NCI-H1105 treated with DMSO at 0.1 percent for 48 hours (cell line): ENCODE measurements at regions not wholly inside any gene's neighbourhood (a gene's known extent, or its start where the extent isn't known, plus 50 kb on each side); places are given as distances from the start of the nearest gene placed in this dataset.

Experiments used
- DNase-seq: peaks from one replicate; lab custom pipeline; 2025; lab: John Stamatoyannopoulos, UW

- no peak for DNase-seq
Observed at GRCh38 chr10:4483811-4484210, 342.2 kb upstream of the AKR1E2 start.

- no peak for DNase-seq
Observed at GRCh38 chr10:4482659-4483058, 343.3 kb upstream of the AKR1E2 start.

GRCh38 chr10:4481192-4481591 lies 344.8 kb upstream of the AKR1E2 start:
- no peak for DNase-seq

GRCh38 chr10:4479342-4479741 lies 346.7 kb upstream of the AKR1E2 start:
- no peak for DNase-seq

- no peak for DNase-seq
Observed at GRCh38 chr10:4477664-4478063, 348.3 kb upstream of the AKR1E2 start.

GRCh38 chr10:4475827-4476490 lies 350.0 kb upstream of the AKR1E2 start:
- DNase-seq, result no peak

GRCh38 chr10:4474829-4475228 lies 351.2 kb upstream of the AKR1E2 start:
- DNase-seq, result no peak

GRCh38 chr10:4473977-4474376 lies 352.0 kb upstream of the AKR1E2 start:
- no peak for DNase-seq

- no peak for DNase-seq
Observed at GRCh38 chr10:4472190-4472904, 353.7 kb upstream of the AKR1E2 start.

- no peak for DNase-seq
Observed at GRCh38 chr10:4470231-4470835, 355.7 kb upstream of the AKR1E2 start.

GRCh38 chr10:4467481-4467880 lies 358.5 kb upstream of the AKR1E2 start:
- DNase-seq, result no peak

- DNase-seq, result no peak
Observed at GRCh38 chr10:4460267-4460666, 365.7 kb upstream of the AKR1E2 start.

- no peak for DNase-seq
Observed at GRCh38 chr10:4459531-4459930, 366.5 kb upstream of the AKR1E2 start.

GRCh38 chr10:4457597-4457996 lies 368.4 kb upstream of the AKR1E2 start:
- no peak for DNase-seq

- DNase-seq, result no peak
Observed at GRCh38 chr10:4456776-4457175, 369.2 kb upstream of the AKR1E2 start.

GRCh38 chr10:4456279-4456678 lies 369.7 kb upstream of the AKR1E2 start:
- DNase-seq, result no peak

- DNase-seq, result no peak
Observed at GRCh38 chr10:4453950-4454349, 372.1 kb upstream of the AKR1E2 start.

GRCh38 chr10:4453276-4453675 lies 372.7 kb upstream of the AKR1E2 start:
- no peak for DNase-seq

- DNase-seq, result no peak
Observed at GRCh38 chr10:4450981-4451908, 374.8 kb upstream of the AKR1E2 start.

- DNase-seq, result no peak
Observed at GRCh38 chr10:4450169-4450568, 375.8 kb upstream of the AKR1E2 start.

GRCh38 chr10:4448030-4448429 lies 378.0 kb upstream of the AKR1E2 start:
- DNase-seq, result no peak

GRCh38 chr10:4443419-4443818 lies 382.6 kb upstream of the AKR1E2 start:
- no peak for DNase-seq
